ENCODE measurements at regions not wholly inside any gene's neighbourhood (a gene's known extent, or its start where the extent isn't known, plus 50 kb on each side); places are given as distances from the start of the nearest gene placed in this dataset.

DNA sequence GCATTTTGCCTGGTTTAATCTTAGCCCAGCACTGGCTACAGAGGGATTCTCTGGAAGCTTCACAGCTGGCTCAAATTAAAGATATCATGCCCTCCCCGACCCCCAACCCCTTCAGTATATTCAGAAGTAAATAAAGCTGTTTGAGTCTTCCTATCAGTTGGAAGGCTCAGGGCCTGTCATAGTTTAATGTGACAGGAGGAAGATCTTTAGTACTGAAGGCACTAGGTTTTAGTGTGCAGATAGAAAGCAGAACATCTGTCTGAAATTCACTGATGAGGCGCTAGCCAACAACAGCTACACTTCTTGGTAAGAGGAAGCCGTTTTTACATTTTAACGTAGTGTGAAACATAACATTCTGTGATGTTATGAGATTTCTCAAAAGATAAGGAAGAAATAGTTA lies 969.1 kb upstream of the CDH2 start:
- no peak for DNase-seq

- no peak for DNase-seq
Observed at GRCh38 chr18:29140590-29140989, 963.7 kb upstream of the CDH2 start.

- no peak for DNase-seq
Observed at GRCh38 chr18:29137773-29138495, 961.0 kb upstream of the CDH2 start.

DNA sequence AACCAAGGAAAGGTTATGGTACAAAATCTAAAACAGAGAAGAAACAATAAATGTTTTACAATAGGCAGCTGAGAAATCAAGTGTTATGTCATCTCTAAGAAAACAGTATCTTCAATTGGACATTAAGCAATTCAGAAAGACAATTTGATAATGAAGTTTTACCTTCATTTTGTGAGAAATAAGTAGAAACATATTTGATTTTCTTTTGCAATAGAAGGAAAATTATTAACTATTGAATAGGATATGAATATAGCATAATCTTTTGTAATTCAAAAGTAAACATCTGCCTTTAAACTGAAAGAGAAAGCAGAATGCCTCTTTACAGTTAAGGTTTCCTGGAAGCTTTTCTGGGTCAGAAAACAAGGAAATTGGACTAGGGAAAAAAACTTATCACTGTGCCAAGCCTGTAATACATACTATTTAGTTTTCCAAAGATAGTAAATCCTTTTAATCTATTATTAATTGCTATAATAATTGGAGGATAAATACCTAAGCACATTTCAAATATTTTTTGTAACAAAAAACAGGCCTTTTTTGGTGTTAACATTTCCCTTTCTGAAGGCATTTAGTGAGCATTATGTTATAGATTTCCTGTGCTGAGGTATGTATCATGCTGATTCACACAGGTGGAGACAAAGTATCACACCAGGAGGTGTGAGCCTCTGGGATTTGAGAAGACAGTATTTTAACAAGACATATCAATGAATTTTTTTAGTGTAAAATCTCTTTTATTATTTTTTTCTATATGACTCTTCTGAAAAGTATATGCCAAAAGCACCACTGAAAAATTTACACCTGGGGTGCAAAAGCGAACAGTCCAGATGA lies 947.0 kb upstream of the CDH2 start:
- DNase-seq, result no peak

DNA sequence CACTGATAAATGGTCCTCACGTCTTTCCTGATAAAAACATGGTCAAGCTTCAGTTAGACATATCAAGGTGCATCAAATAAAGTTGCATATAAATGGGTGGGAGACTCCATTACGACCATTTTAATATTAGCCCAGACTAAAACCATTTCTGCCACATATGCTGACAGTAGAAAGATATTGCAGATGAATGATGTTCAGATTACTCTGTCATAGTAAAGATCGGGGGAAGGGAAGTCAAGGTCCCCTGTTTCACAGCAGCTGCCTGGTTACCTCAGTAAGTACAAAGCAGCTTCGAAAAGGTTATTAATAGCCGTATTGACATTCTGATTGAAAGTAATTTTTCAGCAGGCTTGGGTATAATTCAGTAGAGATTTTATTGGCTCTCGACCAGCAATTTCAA lies 927.7 kb upstream of the CDH2 start:
- no peak for DNase-seq

DNA sequence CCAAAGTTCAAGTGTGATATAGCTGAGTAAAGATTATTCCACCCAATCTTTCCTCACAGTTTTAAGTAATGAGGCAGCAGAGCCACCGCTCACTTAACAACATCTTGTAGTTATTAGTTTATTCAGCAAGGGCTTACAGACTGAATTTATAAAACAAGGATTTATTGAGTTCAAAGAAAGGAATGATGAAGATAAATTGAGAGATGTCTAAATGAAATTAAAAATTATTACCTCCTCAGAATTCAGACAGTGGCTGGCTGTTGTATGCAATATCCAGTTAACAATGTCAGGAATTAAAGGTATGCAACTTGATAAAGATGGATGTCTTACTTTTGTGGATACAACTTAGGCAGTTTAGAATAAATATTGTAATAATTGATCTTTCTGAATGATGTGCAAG lies 927.3 kb upstream of the CDH2 start:
- no peak for DNase-seq

GRCh38 chr18:29096079-29096770 lies 919.3 kb upstream of the CDH2 start:
- DNase-seq, result no peak

- no peak for DNase-seq
Observed at GRCh38 chr18:29087616-29088246, 910.8 kb upstream of the CDH2 start.

DNA sequence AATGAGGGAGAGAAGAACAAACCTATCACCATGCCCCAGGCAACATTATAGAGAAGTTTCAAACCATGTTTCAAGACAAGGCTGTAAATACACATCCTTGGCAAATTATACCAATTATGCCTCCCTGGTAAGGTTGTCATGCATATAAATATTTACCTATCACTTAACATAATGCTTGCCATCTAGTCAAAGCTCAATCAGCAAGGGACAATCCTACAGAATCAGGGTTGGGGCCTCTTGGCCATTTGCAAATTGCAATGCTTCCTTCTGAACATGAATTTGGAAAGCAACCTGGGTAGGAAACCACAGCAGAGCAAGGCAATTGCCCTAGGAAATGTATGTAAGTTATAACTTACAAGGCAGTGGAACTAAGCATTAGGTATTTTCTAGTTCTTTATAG lies 907.2 kb upstream of the CDH2 start:
- DNase-seq, result no peak

DNA sequence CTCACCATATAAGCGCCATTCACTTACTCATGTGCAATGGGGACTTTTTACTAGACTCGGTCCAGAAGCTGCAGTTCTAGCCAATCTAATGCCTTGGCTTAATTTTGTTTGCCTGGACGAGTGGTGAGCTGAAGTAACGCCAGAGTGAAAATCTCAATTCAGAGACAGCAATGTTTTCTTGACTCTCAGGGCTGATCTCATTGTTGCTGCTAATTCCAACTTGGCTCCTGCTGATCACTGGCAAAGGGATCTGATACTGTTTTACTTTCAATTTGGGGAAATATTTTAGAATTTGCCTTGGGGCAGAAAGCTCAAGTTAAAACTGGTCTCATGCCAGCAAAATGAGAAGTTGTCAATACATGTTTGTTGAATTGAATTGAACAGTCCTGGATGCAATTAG lies 906.6 kb upstream of the CDH2 start:
- peak in 1 of 14 donors; percentile 6 for DNase-seq

DNA sequence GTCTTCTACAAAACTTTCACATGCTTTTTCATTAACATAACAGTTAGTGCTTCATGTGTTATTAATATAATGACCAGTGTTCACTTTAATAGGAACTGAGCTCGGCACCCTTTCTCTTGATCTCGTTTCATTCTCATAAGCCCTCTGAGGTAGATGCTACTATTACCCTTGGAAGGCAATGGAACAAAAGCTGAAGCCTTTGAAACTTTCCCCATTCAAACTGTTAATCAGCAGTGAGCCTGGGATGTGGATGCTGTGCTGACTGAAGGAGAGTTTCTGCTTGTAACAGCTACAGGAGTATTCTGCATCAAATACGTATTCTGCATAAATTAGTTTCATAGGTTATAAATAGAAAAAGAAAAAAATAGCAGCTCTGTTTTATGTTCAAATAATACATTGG lies 904.0 kb upstream of the CDH2 start:
- no peak for DNase-seq

- DNase-seq, result no peak
Observed at GRCh38 chr18:29078273-29078672, 901.3 kb upstream of the CDH2 start.

- DNase-seq, result no peak
Observed at GRCh38 chr18:29077344-29077743, 900.4 kb upstream of the CDH2 start.

- no peak for DNase-seq
Observed at GRCh38 chr18:29076645-29077044, 899.7 kb upstream of the CDH2 start.

DNA sequence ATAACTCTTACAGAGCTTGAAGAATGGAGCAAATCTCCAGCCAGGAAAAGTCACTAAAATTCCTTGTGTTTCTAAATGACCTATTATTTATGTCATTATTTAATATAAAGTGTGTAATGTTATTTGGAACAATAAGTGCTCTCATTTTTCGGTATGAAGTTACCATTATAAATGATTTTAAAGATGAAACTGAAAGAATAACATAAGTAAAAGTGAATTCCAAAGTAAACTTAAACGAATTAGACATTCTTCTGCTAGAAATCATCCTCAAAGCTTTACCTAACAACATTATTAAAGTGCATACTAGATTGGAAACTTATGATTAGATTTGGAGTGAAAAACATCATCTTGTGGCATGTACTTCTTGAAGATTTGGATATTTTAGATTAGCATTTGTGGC lies 897.2 kb upstream of the CDH2 start:
- no peak for DNase-seq

- DNase-seq, result no peak
Observed at GRCh38 chr18:29071869-29072268, 894.9 kb upstream of the CDH2 start.

DNA sequence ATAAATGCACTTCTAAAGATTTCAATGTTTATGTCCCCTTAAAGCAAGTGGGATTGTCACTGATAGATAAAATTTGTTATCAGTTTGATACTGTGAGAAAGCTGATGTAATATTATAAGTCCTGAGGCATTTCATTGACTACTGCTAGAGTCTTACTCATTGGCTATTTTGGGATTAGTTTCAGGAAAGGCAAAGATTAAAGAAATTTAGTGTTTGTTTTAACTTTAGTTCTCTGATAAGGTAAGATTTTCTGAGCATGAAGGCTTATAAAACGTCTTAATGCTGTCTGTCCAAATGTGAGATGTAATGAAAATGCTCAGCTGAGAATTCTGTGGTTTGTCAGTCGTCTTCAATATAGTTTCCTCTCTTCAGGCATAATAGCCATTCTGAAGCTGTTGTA lies 886.4 kb upstream of the CDH2 start:
- no peak for DNase-seq

DNA sequence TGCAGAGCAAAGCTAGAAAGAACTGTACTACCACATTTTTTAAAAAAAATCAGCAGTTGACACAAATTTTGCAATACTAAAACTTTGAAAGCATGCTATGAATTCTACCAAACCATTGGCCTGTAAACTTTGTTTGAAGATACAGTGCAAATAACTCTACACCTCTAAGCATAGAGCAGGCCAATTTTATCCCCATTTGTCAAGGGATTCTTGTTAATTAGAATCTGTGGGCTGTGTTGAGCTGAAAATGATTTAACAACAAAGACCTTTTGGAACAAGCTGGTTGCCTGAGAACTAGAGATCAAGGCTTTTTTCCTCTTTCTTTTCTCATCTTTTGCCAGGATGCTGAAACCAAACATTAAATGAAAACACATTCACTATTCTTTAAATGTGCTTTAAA lies 886.0 kb upstream of the CDH2 start:
- no peak for DNase-seq

- DNase-seq, result no peak
Observed at GRCh38 chr18:29060349-29060748, 883.4 kb upstream of the CDH2 start.

GRCh38 chr18:29057703-29058102 lies 880.8 kb upstream of the CDH2 start:
- DNase-seq, result no peak

- DNase-seq, result no peak
Observed at GRCh38 chr18:29056800-29057199, 879.9 kb upstream of the CDH2 start.

- no peak for DNase-seq
Observed at GRCh38 chr18:29041976-29042375, 865.0 kb upstream of the CDH2 start.
